ENCODE measurements at regions not wholly inside any gene's neighbourhood (a gene's known extent, or its start where the extent isn't known, plus 50 kb on each side); places are given as distances from the start of the nearest gene placed in this dataset.

- H3K27ac Mint-ChIP-seq = no peak overlapping the region
- Histone ChIP-seq H4K20me1 (ENCODE audit: control insufficient read depth, insufficient read depth, insufficient read length) (no peaks in the 10 kb centered on the region), H3K14ac (ENCODE audit: insufficient read depth, low read length) (no peak overlapping the region), H3K18ac (ENCODE audit: insufficient read length, low read depth, low read length) (no peak overlapping the region), H3K9ac (ENCODE audit: extremely low read depth, insufficient read length, low read length) (no peak overlapping the region), H3K79me2 (ENCODE audit: insufficient read depth, low read length) (no peaks in the 10 kb centered on the region), H2BK120ac (ENCODE audit: low read depth, low read length, poor library complexity, severe bottlenecking) (no peak overlapping the region), H2BK5ac (ENCODE audit: insufficient read length, low read length) (no peak overlapping the region), H2AFZ (ENCODE audit: low read length) (no peak overlapping the region), H3K4me2 (ENCODE audit: insufficient read depth, insufficient read length, low read length) (no peak overlapping the region), H2AK5ac (ENCODE audit: insufficient read length, low read length) (no peak overlapping the region), H3K4me1 (ENCODE audit: insufficient read depth, low read length) (no peaks in the 10 kb centered on the region), H3K56ac (ENCODE audit: insufficient read length, low read depth, low read length) (no peak overlapping the region), H4K5ac (ENCODE audit: insufficient read length, low read depth, low read length) (no peak overlapping the region), H4K91ac (ENCODE audit: insufficient read length, low read depth, low read length) (no peak overlapping the region), H2BK15ac (ENCODE audit: low read depth, low read length) (no peak overlapping the region), H3K79me1 (ENCODE audit: insufficient read depth, low read depth, low read length, poor library complexity, severe bottlenecking) (no peaks in the 10 kb centered on the region), H3K27me3 (ENCODE audit: insufficient read depth, low read length) (no peaks in the 10 kb centered on the region), H4K8ac (replicated peaks; ENCODE audit: insufficient read length, low read depth, low read length) (no peak overlapping the region), H3K27ac (ENCODE audit: insufficient read length, low read depth, low read length) (no peak overlapping the region), H3T11ph (ENCODE audit: low read length) (no peak overlapping the region), H3K9me3 (ENCODE audit: control insufficient read depth, low read depth, low read length) (no peaks in the 10 kb centered on the region), H2BK20ac (ENCODE audit: low read depth, low read length, poor library complexity, severe bottlenecking) (no peak overlapping the region), H3K23ac (ENCODE audit: insufficient read length, low read depth, low read length) (no peak overlapping the region), H3K4ac (ENCODE audit: low read depth, low read length) (no peak overlapping the region), H3K23me2 (ENCODE audit: insufficient read length, low read depth, low read length, poor library complexity, severe bottlenecking) (no peaks in the 10 kb centered on the region), H2BK12ac (ENCODE audit: insufficient read length, low read depth, low read length) (no peak overlapping the region)
- no peaks in the 10 kb centered on the region for H3K27me3 Mint-ChIP-seq (ENCODE audit: low read depth)
- peaks cover 3 to 11% (median 7%) of the 10 kb centered on the region in 3 experiments; a peak in 6 of 7 replicates for H3K36me3 Mint-ChIP-seq (ENCODE audit: insufficient read depth in 1 of 3, low read depth in 3 of 3)
- H3K4me1 Mint-ChIP-seq = no peaks in the 10 kb centered on the region
- no peak overlapping the region for H3K4me3 Mint-ChIP-seq
- DNase-seq = no peak
- H3K9me3 Mint-ChIP-seq = peaks cover 19 to 22% of the 10 kb centered on the region in 2 experiments; a peak in 4 of 5 replicates
- no peak for TF ChIP-seq CTCF (conservative IDR thresholded peaks at IDR 0.05)
- no CpG with 5 or more reads among the region's 1 CpG for WGBS (ENCODE audit: extremely low coverage, insufficient read length, low lambda C conversion rate)
Measured at GRCh38 chr2:145207884-145208283, 688.0 kb upstream of the ZEB2 start.
